Muscle layer of duodenum (tissue), 2 donors: ENCODE measurements at regions not wholly inside any gene's neighbourhood (a gene's known extent, or its start where the extent isn't known, plus 50 kb on each side); places are given as distances from the start of the nearest gene placed in this dataset.
"Not testable (repeated sequence)": the region's sequence is repeated elsewhere in the genome, so short reads cannot be mapped to it uniquely, and the experiment has no call there.

Source experiments
- H3K27ac ChIP-seq: one replicate; pipeline ENCODE4 v1.7.0; 2013; ENCODE audit warnings: mild to moderate bottlenecking, low read length
- H3K27me3 ChIP-seq: one replicate; pipeline ENCODE4 v1.7.0; 2013; ENCODE audit warnings: low read depth, mild to moderate bottlenecking, control low read depth, low read length
- H3K36me3 ChIP-seq, 2 donors: one replicate each; pipeline ENCODE4 v1.7.0; 2013; ENCODE audit warnings: low read length in 2 of 2, control low read depth in 1 of 2, mild to moderate bottlenecking in 1 of 2; ENCODE audit not compliant: insufficient read depth in 2 of 2, control insufficient read depth in 1 of 2
- H3K4me1 ChIP-seq, 2 donors: one replicate each; pipeline ENCODE4 v1.7.0; 2013; ENCODE audit warnings: low read length in 2 of 2, mild to moderate bottlenecking in 2 of 2, control low read depth in 1 of 2, moderate library complexity in 1 of 2; ENCODE audit not compliant: insufficient read depth in 2 of 2, control insufficient read depth in 1 of 2
- H3K4me3 ChIP-seq, 2 donors: one replicate each; pipeline ENCODE4 v1.7.0; 2013; ENCODE audit warnings: low read length in 2 of 2, low read depth in 1 of 2, mild to moderate bottlenecking in 1 of 2
- H3K9me3 ChIP-seq, 2 donors: one replicate each; pipeline ENCODE4 v1.7.0; 2013; ENCODE audit warnings: low read length in 2 of 2, control low read depth in 1 of 2, mild to moderate bottlenecking in 1 of 2; ENCODE audit not compliant: control insufficient read depth in 1 of 2
- donor health status: healthy.

- Histone ChIP-seq H3K4me3 (no peak overlapping the region), H3K36me3 (no peaks in the 10 kb centered on the region), H3K4me1 (no peaks in the 10 kb centered on the region), H3K9me3 (peaks cover 0 to 4% of the 10 kb centered on the region in 2 donors), H3K27me3 (no peaks in the 10 kb centered on the region), H3K27ac (no peak overlapping the region)
Observed at GRCh38 chr2:195447323-195447975, 209.6 kb upstream of the SLC39A10 start.

- Histone ChIP-seq H3K27ac (no peak overlapping the region), H3K4me1 (no peaks in the 10 kb centered on the region), H3K27me3 (no peaks in the 10 kb centered on the region), H3K9me3 (peaks cover 3 to 8% of the 10 kb centered on the region in 2 donors), H3K36me3 (no peaks in the 10 kb centered on the region), H3K4me3 (no peak overlapping the region)
Observed at GRCh38 chr2:195445639-195446038, 211.4 kb upstream of the SLC39A10 start.

GRCh38 chr2:195443926-195444325, 213.1 kb upstream of the SLC39A10 start:
- no peak overlapping the region for H3K27ac ChIP-seq
- no peaks in the 10 kb centered on the region for H3K36me3 ChIP-seq
- H3K27me3 ChIP-seq: no peaks in the 10 kb centered on the region
- no peaks in the 10 kb centered on the region for H3K4me1 ChIP-seq
- H3K4me3 ChIP-seq: no peak overlapping the region
- H3K9me3 ChIP-seq: peaks cover 3 to 16% of the 10 kb centered on the region in 2 donors

- Histone ChIP-seq H3K36me3 (no peaks in the 10 kb centered on the region), H3K27me3 (no peaks in the 10 kb centered on the region), H3K9me3 (peaks cover 3 to 16% of the 10 kb centered on the region in 2 donors), H3K27ac (no peak overlapping the region), H3K4me3 (no peak overlapping the region), H3K4me1 (no peaks in the 10 kb centered on the region)
Observed at GRCh38 chr2:195442458-195443175, 214.4 kb upstream of the SLC39A10 start.

- H3K4me3 ChIP-seq: no peak overlapping the region
- H3K4me1 ChIP-seq: no peaks in the 10 kb centered on the region
- H3K9me3 ChIP-seq: peaks cover 3 to 16% of the 10 kb centered on the region in 2 donors
- H3K36me3 ChIP-seq: no peaks in the 10 kb centered on the region
- H3K27me3 ChIP-seq: no peaks in the 10 kb centered on the region
- no peak overlapping the region for H3K27ac ChIP-seq
Observed at GRCh38 chr2:195438692-195439091, 218.3 kb upstream of the SLC39A10 start.

- H3K27me3 ChIP-seq: no peaks in the 10 kb centered on the region
- H3K9me3 ChIP-seq: peaks cover 3 to 12% of the 10 kb centered on the region in 2 donors
- no peak overlapping the region for H3K4me3 ChIP-seq
- H3K36me3 ChIP-seq: no peaks in the 10 kb centered on the region
- no peak overlapping the region for H3K27ac ChIP-seq
- H3K4me1 ChIP-seq: no peaks in the 10 kb centered on the region
Observed at GRCh38 chr2:195437521-195437920, 219.5 kb upstream of the SLC39A10 start.

GRCh38 chr2:195434346-195434745, 222.7 kb upstream of the SLC39A10 start:
- Histone ChIP-seq H3K27me3 (no peaks in the 10 kb centered on the region), H3K9me3 (no peaks in the 10 kb centered on the region), H3K27ac (no peak overlapping the region), H3K4me3 (no peak overlapping the region), H3K36me3 (no peaks in the 10 kb centered on the region), H3K4me1 (no peaks in the 10 kb centered on the region)

GRCh38 chr2:195433729-195434128, 223.3 kb upstream of the SLC39A10 start:
- H3K27ac ChIP-seq, H3K36me3 ChIP-seq, H3K4me1 ChIP-seq, H3K9me3 ChIP-seq, H3K4me3 ChIP-seq, H3K27me3 ChIP-seq: not testable (repeated sequence)

- Histone ChIP-seq H3K4me3 (no peak overlapping the region), H3K4me1 (no peaks in the 10 kb centered on the region), H3K27ac (no peak overlapping the region), H3K36me3 (no peaks in the 10 kb centered on the region), H3K9me3 (no peaks in the 10 kb centered on the region), H3K27me3 (no peaks in the 10 kb centered on the region)
Observed at GRCh38 chr2:195428673-195429072, 228.4 kb upstream of the SLC39A10 start.

GRCh38 chr2:195425328-195425727, 231.7 kb upstream of the SLC39A10 start:
- no peak overlapping the region for H3K4me3 ChIP-seq
- no peaks in the 10 kb centered on the region for H3K9me3 ChIP-seq
- no peaks in the 10 kb centered on the region for H3K27me3 ChIP-seq
- no peaks in the 10 kb centered on the region for H3K36me3 ChIP-seq
- H3K27ac ChIP-seq: no peak overlapping the region
- H3K4me1 ChIP-seq: no peaks in the 10 kb centered on the region

- Histone ChIP-seq H3K27me3 (no peaks in the 10 kb centered on the region), H3K27ac (no peak overlapping the region), H3K36me3 (no peaks in the 10 kb centered on the region), H3K9me3 (no peaks in the 10 kb centered on the region), H3K4me1 (no peaks in the 10 kb centered on the region), H3K4me3 (no peak overlapping the region)
Observed at GRCh38 chr2:195419033-195419432, 238.0 kb upstream of the SLC39A10 start.
